ENCODE measurements at regions not wholly inside any gene's neighbourhood (a gene's known extent, or its start where the extent isn't known, plus 50 kb on each side); places are given as distances from the start of the nearest gene placed in this dataset.
"Not testable (repeated sequence)": the region's sequence is repeated elsewhere in the genome, so short reads cannot be mapped to it uniquely, and the experiment has no call there.

- no peak for DNase-seq (ENCODE audit: low spot score)
Observed at GRCh38 chr3:162984746-162985145, 1488.1 kb downstream of the OTOL1 start.

- DNase-seq (ENCODE audit: low spot score) = not testable (repeated sequence)
Observed at GRCh38 chr3:162987085-162987794, 1490.6 kb downstream of the OTOL1 start.

GRCh38 chr3:162992741-162993140 lies 1496.1 kb downstream of the OTOL1 start:
- DNase-seq (ENCODE audit: low spot score) = no peak

- DNase-seq (ENCODE audit: low spot score) = no peak
Observed at GRCh38 chr3:162994165-162994564, 1497.6 kb downstream of the OTOL1 start.

GRCh38 chr3:162996368-162996767 lies 1499.8 kb downstream of the OTOL1 start:
- no peak for DNase-seq (ENCODE audit: low spot score)

- no peak for DNase-seq (ENCODE audit: low spot score)
Observed at GRCh38 chr3:162998205-162998604, 1501.6 kb downstream of the OTOL1 start.

GRCh38 chr3:163011596-163011995 lies 1515.0 kb downstream of the OTOL1 start:
- no peak for DNase-seq (ENCODE audit: low spot score)

- DNase-seq (ENCODE audit: low spot score) = no peak
Observed at GRCh38 chr3:163016251-163016650, 1519.6 kb downstream of the OTOL1 start.

GRCh38 chr3:163018067-163018466 lies 1521.5 kb downstream of the OTOL1 start:
- no peak for DNase-seq (ENCODE audit: low spot score)

GRCh38 chr3:163018664-163019063 lies 1522.1 kb downstream of the OTOL1 start:
- no peak for DNase-seq (ENCODE audit: low spot score)

GRCh38 chr3:163019260-163019659 lies 1522.7 kb downstream of the OTOL1 start:
- DNase-seq (ENCODE audit: low spot score) = no peak

- DNase-seq (ENCODE audit: low spot score) = no peak
Observed at GRCh38 chr3:163033652-163034051, 1537.0 kb downstream of the OTOL1 start.

- DNase-seq (ENCODE audit: low spot score) = no peak
Observed at GRCh38 chr3:163039636-163040035, 1543.0 kb downstream of the OTOL1 start.

- DNase-seq (ENCODE audit: low spot score) = peak; percentile 27
Observed at GRCh38 chr3:163043074-163043473, 1546.5 kb downstream of the OTOL1 start.

GRCh38 chr3:163045945-163046344 lies 1549.3 kb downstream of the OTOL1 start:
- DNase-seq (ENCODE audit: low spot score) = no peak

- DNase-seq (ENCODE audit: low spot score) = no peak
Observed at GRCh38 chr3:163048881-163049280, 1552.3 kb downstream of the OTOL1 start.

- peak; percentile 80 for DNase-seq (ENCODE audit: low spot score)
Observed at GRCh38 chr3:163056874-163057497, 1560.4 kb downstream of the OTOL1 start.

GRCh38 chr3:163058031-163058854 lies 1561.6 kb downstream of the OTOL1 start:
- DNase-seq (ENCODE audit: low spot score) = no peak

- no peak for DNase-seq (ENCODE audit: low spot score)
Observed at GRCh38 chr3:163071713-163072112, 1575.1 kb downstream of the OTOL1 start.
